SK-N-MC (cell line): ENCODE measurements at regions not wholly inside any gene's neighbourhood (a gene's known extent, or its start where the extent isn't known, plus 50 kb on each side); places are given as distances from the start of the nearest gene placed in this dataset.

Experiments used
- EZH2 ChIP-seq: fragments of 200-600 bp; sonication (generic); IDR thresholded peaks from one replicate; pipeline ENCODE4 v1.6.1; 2017; ENCODE audit warnings: antibody characterized with exemption
- FOXP2 ChIP-seq: optimal IDR thresholded peaks from 2 replicates; pipeline ENCODE3; 2011; ENCODE audit warnings: mild to moderate bottlenecking, moderate library complexity; ENCODE audit not compliant: insufficient read depth; ENCODE audit errors: extremely low read length, control extremely low read depth
- POLR2AphosphoS5 ChIP-seq: IDR thresholded peaks from 2 replicates; pipeline ENCODE4 v1.6.1; 2012; ENCODE audit warnings: mild to moderate bottlenecking, low read depth, low read length, borderline replicate concordance

DNA sequence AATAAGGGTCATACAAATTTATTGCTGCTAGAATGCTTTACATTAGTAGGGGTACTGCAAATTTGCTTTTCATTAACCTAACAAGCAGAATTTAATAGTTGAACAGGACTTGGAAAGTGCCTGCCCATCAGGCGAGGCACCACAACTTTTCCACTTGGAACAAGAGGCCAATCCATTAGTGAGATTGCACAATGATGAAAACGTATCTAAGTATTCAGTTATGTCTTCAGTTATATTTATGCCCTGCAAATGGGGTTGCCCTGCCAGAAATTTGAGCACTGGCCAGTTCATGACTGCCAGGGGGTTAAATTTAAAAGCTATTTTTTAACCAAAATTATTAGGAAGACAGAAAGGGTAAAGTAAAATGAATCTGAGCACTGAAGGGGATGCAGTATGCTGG, 111.1 kb upstream of the PALS2 start:
- TF ChIP-seq POLR2AphosphoS5, result no peak
- TF ChIP-seq EZH2, result no peak
- no peak for TF ChIP-seq FOXP2
